ENCODE measurements at regions not wholly inside any gene's neighbourhood (a gene's known extent, or its start where the extent isn't known, plus 50 kb on each side); places are given as distances from the start of the nearest gene placed in this dataset.

DNA sequence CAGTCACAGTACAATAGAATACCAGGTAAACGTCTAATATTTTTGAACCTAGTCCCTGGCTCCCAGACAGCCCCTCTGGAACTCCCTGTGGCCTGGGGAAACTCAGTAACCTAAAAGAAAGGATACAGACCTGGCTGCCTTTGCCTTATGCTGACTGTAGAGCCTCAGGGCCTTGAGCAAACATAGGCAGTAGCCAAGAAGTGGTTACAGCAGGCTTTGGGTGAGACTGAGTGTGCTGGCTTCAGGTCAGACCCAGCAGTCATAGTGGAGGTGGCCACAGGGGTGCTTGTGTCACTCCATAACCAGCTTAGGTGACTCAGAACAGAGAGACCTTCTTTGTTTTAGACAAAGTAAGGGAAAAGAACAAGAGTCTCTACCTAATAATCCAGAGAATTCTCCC lies 141.8 kb upstream of the PRDX4 start:
- H3K36me3 ChIP-seq (ENCODE audit: control insufficient read depth, insufficient read depth, low read length), result no peaks in the 10 kb centered on the region
- no peaks in the 10 kb centered on the region for H3K4me1 ChIP-seq (replicated peaks in 1 of 2; ENCODE audit: control insufficient read depth in 2 of 2, insufficient read depth in 2 of 2, low read length in 2 of 2)
- ChIA-PET POLR2A (no interaction called here), CTCF (ENCODE audit: low intra/inter-chr PET ratio) (no interaction called here)
- no peak for ATAC-seq
- in situ Hi-C loops (cut with MboI) (no loop called here), intact Hi-C loops (cut with micrococcal nuclease) (no loop called here)
- no peak overlapping the region for H3K9ac ChIP-seq (ENCODE audit: insufficient read depth in 1 of 2, low read depth in 2 of 2, low read length in 2 of 2)
- FAIRE-seq, result no peak
- no peak overlapping the region for H3K4me2 ChIP-seq (ENCODE audit: insufficient read depth, low read length)
- H3K9me1 ChIP-seq (ENCODE audit: control insufficient read depth, insufficient read depth, low read length), result no peaks in the 10 kb centered on the region
- no peak overlapping the region for H2AFZ ChIP-seq (ENCODE audit: low read depth, low read length)
- WGBS (ENCODE audit: insufficient coverage, low coverage, missing lambda C conversion rate), result 0% methylated on average over 1 of the region's 1 CpG
- H3K27me3 ChIP-seq (ENCODE audit: control insufficient read depth in 2 of 2, insufficient read depth in 2 of 2, low read length in 2 of 2), result no peaks in the 10 kb centered on the region
- H3K27ac ChIP-seq (ENCODE audit: extremely low read depth, low read depth, low read length), result no peak overlapping the region
- no peak for TF ChIP-seq BRF1 (IDR thresholded peaks at IDR 0.05; ENCODE audit: borderline replicate concordance, extremely low read depth, insufficient read length)
- TF ChIP-seq, protein P1, sequence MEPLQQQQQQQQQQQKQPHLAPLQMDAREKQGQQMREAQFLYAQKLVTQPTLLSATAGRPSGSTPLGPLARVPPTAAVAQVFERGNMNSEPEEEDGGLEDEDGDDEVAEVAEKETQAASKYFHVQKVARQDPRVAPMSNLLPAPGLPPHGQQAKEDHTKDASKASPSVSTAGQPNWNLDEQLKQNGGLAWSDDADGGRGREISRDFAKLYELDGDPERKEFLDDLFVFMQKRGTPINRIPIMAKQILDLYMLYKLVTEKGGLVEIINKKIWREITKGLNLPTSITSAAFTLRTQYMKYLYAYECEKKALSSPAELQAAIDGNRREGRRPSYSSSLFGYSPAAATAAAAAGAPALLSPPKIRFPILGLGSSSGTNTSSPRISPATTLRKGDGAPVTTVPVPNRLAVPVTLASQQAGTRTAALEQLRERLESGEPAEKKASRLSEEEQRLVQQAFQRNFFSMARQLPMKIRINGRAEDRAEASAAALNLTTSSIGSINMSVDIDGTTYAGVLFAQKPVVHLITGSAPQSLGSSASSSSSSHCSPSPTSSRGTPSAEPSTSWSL (CRISPR knock-in tag; IDR thresholded peaks at IDR 0.05; ENCODE audit: borderline replicate concordance), result no peak
- no peak for TF ChIP-seq PCBP1 (IDR thresholded peaks at IDR 0.05; ENCODE audit: low read depth, low read length, poor library complexity, severe bottlenecking)
- no peak for DNase-seq (ENCODE audit: extremely low read depth in 1 of 4, low spot score in 3 of 4)
- no peaks in the 10 kb centered on the region for H3K79me2 ChIP-seq (ENCODE audit: control insufficient read depth, insufficient read depth, low read length)
- H3K9me3 ChIP-seq (replicated peaks; ENCODE audit: control insufficient read depth, insufficient read depth, low read depth, low read length), result no peaks in the 10 kb centered on the region
- no TSS peak for BruUV-seq (replicated peaks)
- H3K4me3 ChIP-seq, result no peak overlapping the region
- H4K20me1 ChIP-seq (replicated peaks; ENCODE audit: control insufficient read depth, insufficient read depth, low read length), result no peaks in the 10 kb centered on the region

DNA sequence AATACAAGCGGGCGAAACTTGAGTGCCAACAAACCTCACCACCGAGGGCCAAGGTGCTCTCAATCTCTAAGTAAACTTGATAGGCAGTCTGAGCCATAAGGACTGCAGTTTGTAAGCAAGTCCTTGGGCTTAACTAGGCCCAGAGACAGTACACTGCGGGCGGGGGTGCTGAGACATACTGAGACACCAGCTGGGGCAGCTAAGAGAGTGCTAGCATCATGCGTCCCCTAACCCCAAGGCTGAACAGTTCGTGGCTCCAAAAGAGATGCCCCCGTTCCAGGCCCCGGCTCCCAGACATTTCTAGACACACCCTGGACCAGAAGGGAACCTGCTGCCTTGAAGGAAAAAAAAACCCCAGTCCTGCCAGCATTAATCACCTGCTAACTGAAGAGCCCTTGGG lies 126.8 kb upstream of the PRDX4 start:
- H2AFZ ChIP-seq (ENCODE audit: low read depth, low read length), result no peak overlapping the region
- ATAC-seq (no peak), DNase-seq (ENCODE audit: extremely low read depth in 1 of 4, low spot score in 3 of 4) (no peak), FAIRE-seq (no peak)
- intact Hi-C loops (cut with micrococcal nuclease), result no loop called here
- in situ Hi-C loops (cut with MboI), result no loop called here
- H4K20me1 ChIP-seq (replicated peaks; ENCODE audit: control insufficient read depth, insufficient read depth, low read length), result no peaks in the 10 kb centered on the region
- no peaks in the 10 kb centered on the region for H3K4me1 ChIP-seq (replicated peaks in 1 of 2; ENCODE audit: control insufficient read depth in 2 of 2, insufficient read depth in 2 of 2, low read length in 2 of 2)
- POLR2A ChIA-PET, result interaction anchor here (0.8 kb wide), 1 partner anchor 58 kb away, joined by 3 read pairs; no protein-coding TSS in a partner anchor
- no peak overlapping the region for H3K4me3 ChIP-seq
- CTCF ChIA-PET (ENCODE audit: low intra/inter-chr PET ratio), result no interaction called here
- no peak overlapping the region for H3K4me2 ChIP-seq (ENCODE audit: insufficient read depth, low read length)
- H3K27ac ChIP-seq (ENCODE audit: extremely low read depth, low read depth, low read length), result no peak overlapping the region
- no peaks in the 10 kb centered on the region for H3K9me3 ChIP-seq (replicated peaks; ENCODE audit: control insufficient read depth, insufficient read depth, low read depth, low read length)
- H3K9ac ChIP-seq (ENCODE audit: insufficient read depth in 1 of 2, low read depth in 2 of 2, low read length in 2 of 2), result no peak overlapping the region
- no TSS peak for BruUV-seq (replicated peaks)
- no peaks in the 10 kb centered on the region for H3K9me1 ChIP-seq (ENCODE audit: control insufficient read depth, insufficient read depth, low read length)
- H3K79me2 ChIP-seq (ENCODE audit: control insufficient read depth, insufficient read depth, low read length), result no peaks in the 10 kb centered on the region
- WGBS (ENCODE audit: insufficient coverage, low coverage, missing lambda C conversion rate), result 0% methylated on average over 5 of the region's 9 CpGs
- no peaks in the 10 kb centered on the region for H3K36me3 ChIP-seq (ENCODE audit: control insufficient read depth, insufficient read depth, low read length)
- H3K27me3 ChIP-seq (ENCODE audit: control insufficient read depth in 2 of 2, insufficient read depth in 2 of 2, low read length in 2 of 2), result no peaks in the 10 kb centered on the region
- TF ChIP-seq, protein P2, sequence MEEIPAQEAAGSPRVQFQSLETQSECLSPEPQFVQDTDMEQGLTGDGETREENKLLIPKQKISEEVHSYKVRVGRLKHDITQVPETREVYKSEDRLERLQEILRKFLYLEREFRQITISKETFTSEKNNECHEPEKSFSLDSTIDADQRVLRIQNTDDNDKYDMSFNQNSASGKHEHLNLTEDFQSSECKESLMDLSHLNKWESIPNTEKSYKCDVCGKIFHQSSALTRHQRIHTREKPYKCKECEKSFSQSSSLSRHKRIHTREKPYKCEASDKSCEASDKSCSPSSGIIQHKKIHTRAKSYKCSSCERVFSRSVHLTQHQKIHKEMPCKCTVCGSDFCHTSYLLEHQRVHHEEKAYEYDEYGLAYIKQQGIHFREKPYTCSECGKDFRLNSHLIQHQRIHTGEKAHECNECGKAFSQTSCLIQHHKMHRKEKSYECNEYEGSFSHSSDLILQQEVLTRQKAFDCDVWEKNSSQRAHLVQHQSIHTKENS (CRISPR knock-in tag; IDR thresholded peaks at IDR 0.05), result no peak
- TF ChIP-seq, protein P3, sequence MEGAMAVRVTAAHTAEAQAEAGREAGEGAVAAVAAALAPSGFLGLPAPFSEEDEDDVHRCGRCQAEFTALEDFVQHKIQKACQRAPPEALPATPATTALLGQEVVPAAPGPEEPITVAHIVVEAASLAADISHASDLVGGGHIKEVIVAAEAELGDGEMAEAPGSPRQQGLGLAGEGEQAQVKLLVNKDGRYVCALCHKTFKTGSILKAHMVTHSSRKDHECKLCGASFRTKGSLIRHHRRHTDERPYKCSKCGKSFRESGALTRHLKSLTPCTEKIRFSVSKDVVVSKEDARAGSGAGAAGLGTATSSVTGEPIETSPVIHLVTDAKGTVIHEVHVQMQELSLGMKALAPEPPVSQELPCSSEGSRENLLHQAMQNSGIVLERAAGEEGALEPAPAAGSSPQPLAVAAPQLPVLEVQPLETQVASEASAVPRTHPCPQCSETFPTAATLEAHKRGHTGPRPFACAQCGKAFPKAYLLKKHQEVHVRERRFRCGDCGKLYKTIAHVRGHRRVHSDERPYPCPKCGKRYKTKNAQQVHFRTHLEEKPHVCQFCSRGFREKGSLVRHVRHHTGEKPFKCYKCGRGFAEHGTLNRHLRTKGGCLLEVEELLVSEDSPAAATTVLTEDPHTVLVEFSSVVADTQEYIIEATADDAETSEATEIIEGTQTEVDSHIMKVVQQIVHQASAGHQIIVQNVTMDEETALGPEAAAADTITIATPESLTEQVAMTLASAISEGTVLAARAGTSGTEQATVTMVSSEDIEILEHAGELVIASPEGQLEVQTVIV (CRISPR knock-in tag; IDR thresholded peaks at IDR 0.05; ENCODE audit: borderline replicate concordance), result no peak
- no peak for TF ChIP-seq HNRNPL (IDR thresholded peaks at IDR 0.05; ENCODE audit: low read depth, low read length)
- no peak for TF ChIP-seq MEIS2 (IDR thresholded peaks at IDR 0.05; ENCODE audit: partially characterized antibody)
- TF ChIP-seq, protein P4, sequence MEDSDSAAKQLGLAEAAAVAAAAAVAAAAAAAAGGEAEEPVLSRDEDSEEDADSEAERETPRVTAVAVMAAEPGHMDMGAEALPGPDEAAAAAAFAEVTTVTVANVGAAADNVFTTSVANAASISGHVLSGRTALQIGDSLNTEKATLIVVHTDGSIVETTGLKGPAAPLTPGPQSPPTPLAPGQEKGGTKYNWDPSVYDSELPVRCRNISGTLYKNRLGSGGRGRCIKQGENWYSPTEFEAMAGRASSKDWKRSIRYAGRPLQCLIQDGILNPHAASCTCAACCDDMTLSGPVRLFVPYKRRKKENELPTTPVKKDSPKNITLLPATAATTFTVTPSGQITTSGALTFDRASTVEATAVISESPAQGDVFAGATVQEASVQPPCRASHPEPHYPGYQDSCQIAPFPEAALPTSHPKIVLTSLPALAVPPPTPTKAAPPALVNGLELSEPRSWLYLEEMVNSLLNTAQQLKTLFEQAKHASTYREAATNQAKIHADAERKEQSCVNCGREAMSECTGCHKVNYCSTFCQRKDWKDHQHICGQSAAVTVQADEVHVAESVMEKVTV (CRISPR knock-in tag; IDR thresholded peaks at IDR 0.05), result no peak
- no peak for TF ChIP-seq ZNF551 (CRISPR knock-in tag; IDR thresholded peaks at IDR 0.05)

All from K562 (cell line).